IMR-90 (cell line): ENCODE measurements at regions not wholly inside any gene's neighbourhood (a gene's known extent, or its start where the extent isn't known, plus 50 kb on each side); places are given as distances from the start of the nearest gene placed in this dataset.

Source experiments
- CEBPB ChIP-seq: IDR thresholded peaks from 2 replicates; pipeline ENCODE4 v1.6.1; 2012; ENCODE audit warnings: low read depth, low read length, improper control_type of control experiment
- CTCF ChIP-seq: conservative IDR thresholded peaks from 2 replicates; pipeline ENCODE4 v1.5.1; 2012; ENCODE audit warnings: mild to moderate bottlenecking, low read depth, low read length, improper control_type of control experiment
- FOS ChIP-seq: fragments of 150-350 bp; IDR thresholded peaks from 2 replicates; pipeline ENCODE4 v1.6.1; 2016; ENCODE audit warnings: low read depth, low read length
- MAFK ChIP-seq: IDR thresholded peaks from 2 replicates; pipeline ENCODE4 v1.6.1; 2012; ENCODE audit warnings: low read depth, low read length, improper control_type of control experiment
- MXI1 ChIP-seq: IDR thresholded peaks from 2 replicates; pipeline ENCODE4 v1.6.1; 2012; ENCODE audit warnings: low read depth, mild to moderate bottlenecking, low read length, moderate library complexity, borderline replicate concordance
- POLR2A ChIP-seq: IDR thresholded peaks from 2 replicates; pipeline ENCODE4 v1.6.1; 2012; ENCODE audit warnings: mild to moderate bottlenecking, low read depth, low read length
- RCOR1 ChIP-seq: IDR thresholded peaks from 2 replicates; pipeline ENCODE4 v1.6.1; 2012; ENCODE audit warnings: mild to moderate bottlenecking, low read length, improper control_type of control experiment; ENCODE audit not compliant: insufficient replicate concordance
- SMC3 ChIP-seq: fragments of 150-350 bp; IDR thresholded peaks from 2 replicates; pipeline ENCODE4 v1.6.1; 2016; ENCODE audit warnings: low read depth, mild to moderate bottlenecking, antibody characterized with exemption, low read length, moderate library complexity

- no peak for TF ChIP-seq CTCF
- no peak for TF ChIP-seq POLR2A
- no peak for TF ChIP-seq MXI1
- TF ChIP-seq MAFK = peak; percentile 53
- TF ChIP-seq SMC3 = no peak
- no peak for TF ChIP-seq CEBPB
- no peak for TF ChIP-seq RCOR1
- TF ChIP-seq FOS = no peak
These were observed 218.0 kb upstream of the ADGRL4 start for GRCh38 chr1:79224537-79224936.
